CD4-positive, alpha-beta T cell treated with Interferon gamma for 1 hour (primary cell): ENCODE measurements at regions not wholly inside any gene's neighbourhood (a gene's known extent, or its start where the extent isn't known, plus 50 kb on each side); places are given as distances from the start of the nearest gene placed in this dataset.

Experiments used
- DNase-seq: peaks from one replicate; pipeline ENCODE4 v3.0.0-alpha.2; 2020

DNA sequence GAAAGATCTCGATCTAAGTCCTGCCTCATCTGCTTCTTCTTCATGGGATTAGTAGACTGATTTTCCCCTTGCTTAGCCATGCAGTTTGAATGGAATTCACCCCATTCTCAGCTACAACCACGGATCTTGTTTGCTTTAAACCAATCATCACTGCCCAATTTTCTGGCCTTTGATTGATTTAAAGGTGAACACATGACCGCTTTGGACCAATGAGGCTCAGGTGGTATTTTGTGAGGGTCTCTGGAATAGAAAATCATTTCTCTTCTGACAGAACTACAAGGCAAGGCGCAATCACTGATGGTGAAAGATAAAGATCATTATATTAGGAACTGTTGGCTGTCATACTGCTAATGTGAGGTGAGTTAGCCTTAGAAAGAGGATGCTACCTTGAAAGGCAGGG lies 213.0 kb upstream of the PLEKHG7 start:
- DNase-seq = no peak

DNA sequence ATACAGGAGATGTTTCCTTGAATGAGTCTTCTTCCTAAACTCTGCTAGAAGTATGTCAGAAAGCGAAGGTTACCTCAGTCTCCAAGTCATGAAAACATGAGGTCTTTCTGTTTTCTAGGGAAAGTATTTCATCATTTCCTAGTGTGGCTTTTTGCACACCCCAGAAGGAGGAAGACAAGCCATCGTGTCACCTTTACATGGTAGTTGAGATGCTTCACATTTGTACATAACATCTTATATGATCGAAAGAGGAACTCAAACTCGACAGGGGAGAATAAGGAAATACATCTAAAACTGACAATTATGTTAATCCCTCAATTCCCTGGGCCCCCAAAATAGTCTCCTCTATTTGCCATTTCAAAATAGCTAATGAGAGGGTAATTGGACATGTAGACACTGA lies 214.1 kb upstream of the PLEKHG7 start:
- DNase-seq = no peak

- DNase-seq = no peak
Observed at GRCh38 chr12:92487138-92487485, 215.7 kb upstream of the PLEKHG7 start.

DNA sequence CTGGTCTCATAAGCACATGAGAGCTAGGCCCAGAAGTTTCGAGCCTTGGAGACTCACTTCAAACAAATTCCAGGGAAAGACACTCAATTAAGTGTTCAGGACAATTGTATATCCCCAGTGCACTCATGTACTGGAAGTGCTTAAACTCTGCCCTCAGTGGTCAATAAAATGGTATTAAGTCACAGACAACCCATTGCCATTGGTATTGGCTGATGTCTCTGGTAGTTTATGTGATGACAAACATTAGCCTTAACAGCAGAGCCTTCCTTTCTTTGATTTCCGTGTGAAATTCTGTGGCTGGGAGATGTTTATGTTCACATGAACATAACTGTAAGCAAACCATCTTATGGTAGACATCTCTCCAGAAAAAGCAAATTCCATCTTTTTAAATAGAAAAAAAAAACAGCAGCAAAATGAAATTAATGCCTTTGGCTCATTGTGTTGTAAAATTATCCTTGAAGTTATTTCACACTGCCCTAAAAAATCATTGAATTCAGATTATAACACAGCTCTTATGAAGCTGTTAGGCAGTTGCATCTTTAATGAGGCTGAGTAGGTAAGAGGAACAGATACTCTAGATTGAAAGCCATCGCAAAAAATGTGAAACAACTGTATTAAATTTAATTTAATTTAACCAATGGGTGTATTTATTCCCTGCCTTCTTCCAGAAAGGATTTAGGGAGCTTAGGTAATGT lies 216.2 kb upstream of the PLEKHG7 start:
- DNase-seq = no peak

DNA sequence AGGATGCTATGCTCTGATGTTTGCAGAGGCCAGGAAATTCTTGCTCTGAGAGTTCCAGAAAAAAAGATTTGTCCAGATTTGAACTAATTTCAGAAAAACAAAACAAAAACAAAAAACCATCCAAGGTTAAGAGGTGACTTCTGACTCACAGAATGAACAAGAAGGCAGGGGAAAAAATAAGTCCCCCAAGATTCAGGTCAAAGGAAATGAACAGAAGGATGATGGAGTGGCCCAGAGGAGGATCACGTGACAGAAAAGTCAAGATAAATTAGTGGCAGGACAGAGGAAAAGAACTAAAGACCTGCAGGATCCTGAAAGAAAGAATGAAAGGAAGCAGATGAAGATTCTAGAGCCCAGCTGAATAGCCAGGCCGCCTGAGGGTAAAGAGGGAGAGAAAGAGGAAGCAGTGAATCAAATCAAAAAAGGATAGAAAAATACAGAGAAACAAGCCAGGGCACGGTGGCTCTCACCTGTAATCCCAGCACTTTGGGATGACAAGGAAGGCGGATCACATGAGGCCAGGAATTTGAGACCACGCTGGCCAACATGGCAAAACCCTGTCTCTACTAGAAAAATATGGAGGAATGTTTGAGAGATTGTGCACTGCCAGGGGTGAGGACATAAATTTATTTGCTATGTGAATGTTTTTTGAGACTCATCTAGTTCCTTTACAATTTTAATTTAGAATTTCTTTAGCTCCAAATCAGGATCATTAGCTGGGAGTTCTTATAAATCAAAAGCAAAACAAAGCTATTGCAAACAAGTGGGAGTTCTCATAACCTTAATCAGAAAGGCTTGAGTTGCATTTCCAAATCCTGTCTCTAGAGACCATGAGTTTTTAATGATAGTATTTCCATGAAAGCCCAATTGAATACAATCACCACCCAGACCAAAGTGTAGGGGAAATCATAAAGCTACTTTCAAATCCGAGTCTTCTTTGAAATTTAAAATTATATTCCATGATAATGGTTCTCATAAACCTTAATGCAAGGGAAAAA lies 217.1 kb upstream of the PLEKHG7 start:
- DNase-seq = no peak

DNA sequence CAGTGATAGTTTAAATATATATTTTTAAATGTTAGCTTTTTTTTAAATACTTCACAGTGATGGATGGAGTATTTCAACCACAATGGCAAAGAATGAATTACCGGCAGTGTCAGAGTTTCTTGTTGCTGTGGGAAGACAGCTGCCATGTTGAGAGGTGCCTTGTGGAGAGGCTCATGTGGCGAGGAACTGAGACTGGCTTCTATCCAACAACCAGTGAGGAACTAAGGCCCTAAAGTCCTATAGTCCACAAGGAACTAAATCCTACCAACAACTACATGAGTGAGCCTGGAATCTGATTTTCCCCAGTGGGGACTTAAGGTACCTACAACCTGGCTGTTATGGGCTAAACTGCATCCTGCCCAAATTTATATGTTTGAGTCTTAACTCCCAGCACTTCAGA lies 220.2 kb upstream of the PLEKHG7 start:
- DNase-seq = no peak

GRCh38 chr12:92481066-92481465 lies 221.7 kb upstream of the PLEKHG7 start:
- no peak for DNase-seq

- DNase-seq = no peak
Observed at GRCh38 chr12:92478692-92479091, 224.1 kb upstream of the PLEKHG7 start.

DNA sequence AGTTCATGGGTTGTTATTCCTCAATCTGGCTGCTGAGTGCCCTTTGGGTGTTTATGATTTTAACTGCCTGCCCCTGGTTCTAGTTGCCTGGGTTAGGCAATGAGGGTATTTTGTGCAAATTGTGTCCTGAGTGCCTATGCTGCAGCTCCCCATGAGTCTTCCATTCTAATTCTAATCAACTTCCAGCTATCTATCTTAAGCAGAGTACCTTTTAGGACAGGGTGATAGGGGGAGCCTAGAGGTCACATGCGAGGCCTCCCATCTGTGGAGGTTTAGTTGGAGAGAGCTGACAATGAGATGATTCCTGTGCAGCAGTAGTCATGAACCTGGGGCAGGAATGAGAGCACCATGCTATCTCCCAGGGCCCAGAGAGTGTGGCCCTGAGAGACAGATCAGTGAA lies 225.9 kb upstream of the PLEKHG7 start:
- no peak for DNase-seq

DNA sequence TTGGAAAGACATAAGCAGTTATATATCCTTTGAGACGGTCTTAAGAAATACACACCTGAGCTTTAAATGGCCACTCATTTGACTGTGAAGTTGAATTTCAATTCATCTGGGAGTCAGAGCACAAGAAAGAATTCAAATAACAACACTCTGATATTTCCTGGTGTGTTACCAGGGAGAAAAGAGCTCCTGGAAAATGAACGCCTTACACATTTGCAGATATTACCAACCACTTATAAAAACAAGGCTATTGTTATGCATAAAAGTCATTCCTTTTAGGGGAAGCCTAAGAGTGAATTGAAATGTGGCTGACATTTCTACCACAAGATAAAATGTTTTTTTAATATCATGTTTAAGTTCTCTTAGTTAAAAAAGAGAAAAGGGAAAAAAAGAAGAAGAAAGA lies 229.2 kb upstream of the PLEKHG7 start:
- no peak for DNase-seq

DNA sequence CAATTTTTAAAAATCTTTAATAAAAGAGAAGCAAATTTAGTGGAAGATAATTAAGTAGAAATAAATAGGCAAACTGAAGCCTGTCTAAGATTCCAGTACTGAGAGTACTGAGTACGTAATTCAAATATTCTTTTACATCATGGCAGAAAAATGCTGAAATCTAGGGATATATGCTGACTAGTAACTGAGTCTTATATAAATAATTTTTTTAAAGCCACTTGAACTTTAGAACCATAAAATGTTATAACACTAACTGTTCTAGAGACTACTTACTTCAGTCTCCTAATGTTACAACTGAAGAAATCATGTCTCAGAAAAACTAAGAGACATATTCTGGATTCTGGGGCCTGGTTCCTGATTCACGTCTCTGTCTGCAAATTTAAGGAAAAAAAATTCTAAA lies 230.6 kb upstream of the PLEKHG7 start:
- DNase-seq = no peak

GRCh38 chr12:92471551-92471950 lies 231.2 kb upstream of the PLEKHG7 start:
- DNase-seq = no peak

- no peak for DNase-seq
Observed at GRCh38 chr12:92470608-92471021, 232.2 kb upstream of the PLEKHG7 start.

- DNase-seq = no peak
Observed at GRCh38 chr12:92469837-92470236, 233.0 kb upstream of the PLEKHG7 start.

- no peak for DNase-seq
Observed at GRCh38 chr12:92468358-92469020, 234.3 kb upstream of the PLEKHG7 start.

GRCh38 chr12:92467886-92468285 lies 234.9 kb upstream of the PLEKHG7 start:
- no peak for DNase-seq

- peak; percentile 59 for DNase-seq
Observed at GRCh38 chr12:92466391-92467305, 236.1 kb upstream of the PLEKHG7 start.

GRCh38 chr12:92465786-92466295 lies 236.9 kb upstream of the PLEKHG7 start:
- DNase-seq = no peak

DNA sequence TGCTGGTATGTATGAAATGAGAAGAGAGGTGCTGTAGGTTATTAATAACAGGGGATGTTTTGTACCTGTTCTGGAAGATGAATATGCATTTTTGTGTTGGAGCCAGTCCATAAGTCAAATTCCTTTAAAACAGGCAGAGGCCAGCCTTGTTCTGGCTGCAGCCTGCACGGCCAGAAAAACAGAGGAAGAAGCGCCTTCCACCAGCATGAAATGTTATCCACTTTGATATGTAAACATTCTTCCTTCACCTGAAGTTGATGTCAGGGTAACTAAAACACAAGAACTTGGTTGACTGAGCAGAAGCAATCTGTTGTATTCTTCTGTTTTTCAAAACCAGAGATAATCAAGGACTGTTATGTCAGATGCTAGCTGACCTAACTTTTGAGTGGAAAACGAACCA lies 237.9 kb upstream of the PLEKHG7 start:
- DNase-seq = no peak

GRCh38 chr12:92463171-92463570 lies 239.6 kb upstream of the PLEKHG7 start:
- no peak for DNase-seq

DNA sequence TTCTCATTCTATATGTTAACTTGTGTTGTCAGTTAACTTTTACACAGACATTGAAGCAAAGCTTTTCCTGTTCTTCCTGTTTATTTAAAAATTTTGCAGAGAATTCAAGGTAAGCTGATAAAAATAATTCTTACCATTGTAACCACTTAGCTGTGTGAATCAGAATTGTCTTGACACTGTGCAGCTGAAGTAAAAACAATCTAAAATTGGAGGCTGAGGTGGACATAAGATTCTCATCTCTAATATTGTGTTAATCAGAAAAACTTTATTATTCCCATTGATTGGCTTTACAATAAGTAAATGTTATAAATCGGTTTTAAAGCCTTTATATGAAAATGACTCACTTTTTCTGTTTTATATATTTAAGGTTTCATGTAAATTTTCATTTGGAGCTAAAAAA lies 240.3 kb upstream of the PLEKHG7 start:
- no peak for DNase-seq

- no peak for DNase-seq
Observed at GRCh38 chr12:92462049-92462448, 240.7 kb upstream of the PLEKHG7 start.
